AG04450 (cell line): ENCODE measurements at regions not wholly inside any gene's neighbourhood (a gene's known extent, or its start where the extent isn't known, plus 50 kb on each side); places are given as distances from the start of the nearest gene placed in this dataset.

Source experiments
- CTCF ChIA-PET: fragments of 300-600, 350-600 bp; formaldehyde crosslinking; extraction: SDS; loops from one replicate; lab custom pipeline; 2022; ENCODE audit warnings: antibody characterized with exemption, inconsistent platforms; lab: Charles Lee
- POLR2A ChIA-PET: fragments of 350-600 bp; formaldehyde crosslinking; extraction: SDS; loops from one replicate; lab custom pipeline; 2021; ENCODE audit warnings: antibody characterized with exemption, inconsistent platforms; lab: Yijun Ruan, JAX
- DNase-seq: peaks from one replicate; pipeline ENCODE4 v3.0.0-alpha.2; 2011; ENCODE audit warnings: low read depth, low spot score
- H3K27ac ChIP-seq: one replicate; pipeline ENCODE4 v1.5.1; 2012; ENCODE audit warnings: low read depth, low read length, control low read depth
- H3K27me3 ChIP-seq: one replicate; pipeline ENCODE4 v1.6.0; 2012; ENCODE audit warnings: low read length; ENCODE audit not compliant: control insufficient read depth, insufficient read depth
- H3K4me3 ChIP-seq: 2 replicates; pipeline ENCODE4 v1.5.1; 2011; ENCODE audit warnings: mild to moderate bottlenecking, low read depth, low read length, control low read depth
- H3K9me3 ChIP-seq: 2 replicates; pipeline ENCODE4 v1.5.1; 2012; ENCODE audit warnings: low read length; ENCODE audit not compliant: control insufficient read depth, insufficient read depth
- TF ChIP-seq, protein P1 (sequence below): IDR thresholded peaks from 2 replicates; pipeline ENCODE4 v1.5.1; 2011; ENCODE audit warnings: low read depth, low read length, control low read depth, inconsistent platforms

DNA sequence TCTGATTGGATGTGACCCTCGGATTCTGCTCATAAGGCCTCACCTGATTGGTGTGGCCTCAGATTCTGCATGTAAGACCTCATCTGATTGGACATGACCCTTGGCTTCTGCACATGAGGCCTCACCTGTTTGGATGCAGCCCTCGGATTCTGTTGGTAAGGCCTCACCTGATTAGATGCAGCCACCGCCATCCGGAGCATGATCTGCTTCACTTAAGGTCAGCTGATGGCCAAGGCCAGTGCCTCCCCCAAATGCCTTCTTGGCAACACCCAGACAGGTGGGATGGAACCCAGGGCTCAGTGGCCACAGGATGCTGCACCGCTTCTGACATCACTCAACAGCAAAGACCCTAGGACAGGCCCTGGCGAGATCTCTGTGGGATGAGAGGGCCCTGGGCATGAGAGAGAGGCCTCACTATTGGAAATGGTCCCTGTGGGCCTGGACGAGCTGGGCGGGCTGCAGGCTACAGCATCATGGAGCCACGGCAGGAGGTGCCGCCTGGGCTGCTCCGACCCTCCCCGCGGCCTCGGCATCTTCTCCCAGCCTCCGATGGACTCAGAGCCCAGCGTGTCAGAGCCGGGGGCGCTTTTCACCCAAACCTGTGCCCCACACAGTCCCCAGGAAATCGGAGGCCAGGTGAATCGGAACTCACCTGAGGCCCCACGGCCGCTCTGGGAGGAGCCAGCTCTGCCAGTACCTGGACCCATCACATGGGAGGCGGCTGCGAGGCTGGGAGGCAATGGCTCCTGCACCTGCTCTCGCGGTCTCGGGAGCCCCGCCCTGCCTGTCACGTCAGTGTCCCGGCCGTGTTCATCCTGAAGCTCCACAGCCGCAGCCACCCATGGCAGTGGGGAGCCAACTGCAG is 60.9 kb upstream of the ZNF469 start:
- Histone ChIP-seq H3K27me3 (no peaks in the 10 kb centered on the region), H3K9me3 (peaks cover 34% of the 10 kb centered on the region), H3K4me3 (no peak overlapping the region), H3K27ac (no peak overlapping the region)
- no peak for DNase-seq
- CTCF ChIA-PET, result no interaction called here
- TF ChIP-seq, protein P1, sequence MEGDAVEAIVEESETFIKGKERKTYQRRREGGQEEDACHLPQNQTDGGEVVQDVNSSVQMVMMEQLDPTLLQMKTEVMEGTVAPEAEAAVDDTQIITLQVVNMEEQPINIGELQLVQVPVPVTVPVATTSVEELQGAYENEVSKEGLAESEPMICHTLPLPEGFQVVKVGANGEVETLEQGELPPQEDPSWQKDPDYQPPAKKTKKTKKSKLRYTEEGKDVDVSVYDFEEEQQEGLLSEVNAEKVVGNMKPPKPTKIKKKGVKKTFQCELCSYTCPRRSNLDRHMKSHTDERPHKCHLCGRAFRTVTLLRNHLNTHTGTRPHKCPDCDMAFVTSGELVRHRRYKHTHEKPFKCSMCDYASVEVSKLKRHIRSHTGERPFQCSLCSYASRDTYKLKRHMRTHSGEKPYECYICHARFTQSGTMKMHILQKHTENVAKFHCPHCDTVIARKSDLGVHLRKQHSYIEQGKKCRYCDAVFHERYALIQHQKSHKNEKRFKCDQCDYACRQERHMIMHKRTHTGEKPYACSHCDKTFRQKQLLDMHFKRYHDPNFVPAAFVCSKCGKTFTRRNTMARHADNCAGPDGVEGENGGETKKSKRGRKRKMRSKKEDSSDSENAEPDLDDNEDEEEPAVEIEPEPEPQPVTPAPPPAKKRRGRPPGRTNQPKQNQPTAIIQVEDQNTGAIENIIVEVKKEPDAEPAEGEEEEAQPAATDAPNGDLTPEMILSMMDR, result no peak
- POLR2A ChIA-PET, result interaction anchor here (1.5 kb wide), 1 partner anchor 10 kb away, joined by 5 read pairs; no protein-coding TSS in a partner anchor

- no peak for DNase-seq
- H3K27me3 ChIP-seq, result no peaks in the 10 kb centered on the region
- peaks cover 34% of the 10 kb centered on the region for H3K9me3 ChIP-seq
- H3K27ac ChIP-seq, result no peak overlapping the region
- TF ChIP-seq, protein P1, result no peak
- CTCF ChIA-PET, result no interaction called here
- H3K4me3 ChIP-seq, result no peak overlapping the region
- POLR2A ChIA-PET, result interaction anchor here (1.5 kb wide), 1 partner anchor 9 kb away, joined by 5 read pairs; no protein-coding TSS in a partner anchor
These were observed 60.2 kb upstream of the ZNF469 start for GRCh38 chr16:88322500-88322970.

GRCh38 chr16:88323041-88323440 is 59.7 kb upstream of the ZNF469 start:
- TF ChIP-seq, protein P1, result no peak

DNA sequence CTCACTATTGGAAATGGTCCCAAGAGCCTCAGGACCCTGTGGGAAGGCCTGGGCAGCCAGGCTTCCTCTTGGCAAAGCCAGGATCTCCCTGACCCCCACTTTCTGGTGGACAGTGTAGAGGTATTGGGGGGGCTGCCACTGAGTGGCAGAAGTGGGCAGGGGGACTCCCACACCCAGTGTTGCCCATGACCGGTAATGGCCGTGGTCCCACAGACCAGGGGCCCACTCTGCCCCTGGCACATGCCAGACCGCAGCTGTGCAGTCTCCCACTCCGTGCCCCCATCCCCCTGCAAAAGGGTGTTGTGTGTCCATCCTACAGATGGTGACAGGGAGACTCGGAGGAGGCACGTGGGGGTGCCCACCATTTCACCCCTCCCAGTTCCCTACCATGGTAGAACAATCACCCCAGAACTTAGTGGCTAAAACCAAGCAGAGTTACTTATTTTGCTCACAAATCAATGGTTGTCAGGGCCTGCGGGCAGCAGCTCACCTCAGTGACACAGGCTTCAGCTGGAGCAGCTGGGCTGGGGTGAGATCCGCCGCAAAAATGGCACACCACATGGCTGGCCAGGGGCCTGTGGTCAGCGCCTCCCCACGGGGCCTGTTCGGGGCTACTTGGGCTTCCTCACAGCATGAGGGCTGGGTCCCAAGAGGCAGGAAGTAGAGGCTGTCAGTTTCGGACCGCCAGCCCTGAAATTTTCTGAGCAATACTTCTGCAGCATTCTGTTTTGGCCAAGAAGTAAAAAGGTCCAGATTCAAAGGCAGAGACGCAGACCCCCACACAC is 59.0 kb upstream of the ZNF469 start:
- Histone ChIP-seq H3K9me3 (peaks cover 30% of the 10 kb centered on the region), H3K27ac (no peak overlapping the region), H3K4me3 (no peak overlapping the region), H3K27me3 (no peaks in the 10 kb centered on the region)
- no peak for DNase-seq
- CTCF ChIA-PET, result no interaction called here
- TF ChIP-seq, protein P1, result no peak
- POLR2A ChIA-PET, result interaction anchor here (1.1 to 1.5 kb wide), 2 partner anchors 8 to 17 kb away, joined by 4 to 5 read pairs; no protein-coding TSS in a partner anchor

More at GRCh38 chr16:88323041-88323440, 59.7 kb upstream of the ZNF469 start:
- Histone ChIP-seq H3K27ac (no peak overlapping the region), H3K9me3 (peaks cover 33% of the 10 kb centered on the region), H3K27me3 (no peaks in the 10 kb centered on the region), H3K4me3 (no peak overlapping the region)
- POLR2A ChIA-PET, result interaction anchor here (1.1 to 1.5 kb wide), 2 partner anchors 9 to 16 kb away, joined by 4 to 5 read pairs; no protein-coding TSS in a partner anchor
- CTCF ChIA-PET, result no interaction called here
- DNase-seq, result no peak
